ENCODE measurements at regions not wholly inside any gene's neighbourhood (a gene's known extent, or its start where the extent isn't known, plus 50 kb on each side); places are given as distances from the start of the nearest gene placed in this dataset.

GRCh38 chr6:150756173-150756572, 109.3 kb upstream of the MTHFD1L start:
- TF ChIP-seq CTCF (IDR thresholded peaks at IDR 0.05; ENCODE audit: low read length) (no peak), EZH2 (IDR thresholded peaks at IDR 0.05; ENCODE audit: borderline replicate concordance, low read length) (no peak)
